CD14-positive monocyte (primary cell): ENCODE measurements at regions not wholly inside any gene's neighbourhood (a gene's known extent, or its start where the extent isn't known, plus 50 kb on each side); places are given as distances from the start of the nearest gene placed in this dataset.

ENCODE experiments used
- DNase-seq, 3 donors: peaks; one replicate each; pipeline ENCODE4 v3.0.0-alpha.2; 2011 to 2022
- H2AFZ ChIP-seq: 2 replicates; pipeline ENCODE4 v1.6.0; 2012; ENCODE audit warnings: mild to moderate bottlenecking, low read depth, low read length, inconsistent platforms; ENCODE audit not compliant: insufficient read depth, poor library complexity, severe bottlenecking
- H3K27ac ChIP-seq, 2 donors: 1 replicate in 1 of 2; 2 replicates in 1 of 2; pipeline ENCODE4 v1.5.1; 2012 to 2013; ENCODE audit warnings: low read length in 2 of 2, control low read depth in 1 of 2, inconsistent platforms in 1 of 2, low read depth in 1 of 2, mild to moderate bottlenecking in 1 of 2
- H3K27me3 ChIP-seq, 2 donors: one replicate each; pipeline versions ENCODE4 v1.6.0 to v1.6.1; 2011 to 2013; ENCODE audit warnings: low read length in 2 of 2; ENCODE audit not compliant: control insufficient read depth in 2 of 2, insufficient read depth in 2 of 2
- H3K36me3 ChIP-seq, 2 donors: replicated peaks in 1 of 2; 1 replicate in 1 of 2; 2 replicates in 1 of 2; pipeline versions ENCODE4 v1.5.1 to v1.6.1; 2012 to 2013; ENCODE audit warnings: low read length in 2 of 2, control low read depth in 1 of 2, inconsistent platforms in 1 of 2, mild to moderate bottlenecking in 1 of 2; ENCODE audit not compliant: insufficient read depth in 2 of 2, control insufficient read depth in 1 of 2
- H3K4me1 ChIP-seq, 2 donors: 1 replicate in 1 of 2; 2 replicates in 1 of 2; pipeline versions ENCODE4 v1.5.1 to v1.6.1; 2012 to 2013; ENCODE audit warnings: low read length in 2 of 2, control low read depth in 1 of 2, inconsistent platforms in 1 of 2, mild to moderate bottlenecking in 1 of 2, moderate library complexity in 1 of 2; ENCODE audit not compliant: insufficient read depth in 2 of 2, control insufficient read depth in 1 of 2
- H3K4me2 ChIP-seq: replicated peaks from 2 replicates; pipeline ENCODE3; 2012; ENCODE audit warnings: low read length, moderate library complexity, mild to moderate bottlenecking; ENCODE audit not compliant: poor library complexity, severe bottlenecking; ENCODE audit errors: extremely low read depth
- H3K4me3 ChIP-seq, 3 experiments: fragments of 200-600 bp in 1 of 3; sonication (generic) in 1 of 3; replicated peaks in 1 of 3; 1 replicate in 2 of 3; 2 replicates in 1 of 3; pipeline ENCODE4 v1.5.1; 2011 to 2013; ENCODE audit warnings: low read length in 3 of 3, mild to moderate bottlenecking in 3 of 3, control low read depth in 2 of 3, low read depth in 2 of 3, inconsistent platforms in 1 of 3, moderate library complexity in 1 of 3
- H3K79me2 ChIP-seq: 2 replicates; pipeline ENCODE4 v1.6.0; 2012; ENCODE audit warnings: mild to moderate bottlenecking, control low read depth, inconsistent platforms, low read length, moderate library complexity; ENCODE audit not compliant: insufficient read depth
- H3K9ac ChIP-seq: 2 replicates; pipeline ENCODE4 v1.6.0; 2017; ENCODE audit warnings: low read length, mild to moderate bottlenecking; ENCODE audit not compliant: insufficient read depth, poor library complexity, severe bottlenecking
- H3K9me3 ChIP-seq, 2 donors: replicated peaks in 1 of 2; 1 replicate in 1 of 2; 2 replicates in 1 of 2; pipeline versions ENCODE4 v1.5.1 to v1.6.1; 2012 to 2013; ENCODE audit warnings: low read length in 2 of 2, control low read depth in 1 of 2; ENCODE audit not compliant: control insufficient read depth in 1 of 2, insufficient read depth in 1 of 2
- H4K20me1 ChIP-seq: 2 replicates; pipeline ENCODE4 v1.6.0; 2012; ENCODE audit warnings: mild to moderate bottlenecking, low read length, control low read depth, moderate library complexity; ENCODE audit not compliant: insufficient read depth
- H3K27ac Mint-ChIP-seq, 7 donors: one replicate each; pipeline ENCODE4 v1.8.0; 2020; ENCODE audit warnings: mild to moderate bottlenecking in 7 of 7, mixed read lengths in 7 of 7, moderate library complexity in 6 of 7, inconsistent platforms in 2 of 7
- H3K27me3 Mint-ChIP-seq, 3 donors: one replicate each; pipeline ENCODE4 v1.8.0; 2021 to 2022; ENCODE audit warnings: low read depth in 3 of 3, mild to moderate bottlenecking in 3 of 3, mixed read lengths in 3 of 3, moderate library complexity in 3 of 3, inconsistent platforms in 1 of 3
- H3K36me3 Mint-ChIP-seq, 2 donors: one replicate each; pipeline ENCODE4 v1.8.0; 2020; ENCODE audit warnings: mixed read lengths in 2 of 2, inconsistent platforms in 1 of 2, mild to moderate bottlenecking in 1 of 2
- H3K4me1 Mint-ChIP-seq: one replicate; pipeline ENCODE4 v1.8.0; 2020; ENCODE audit warnings: mild to moderate bottlenecking, mixed read lengths
- H3K4me3 Mint-ChIP-seq, 2 donors: one replicate each; pipeline ENCODE4 v1.8.0; 2020; ENCODE audit warnings: mild to moderate bottlenecking in 2 of 2, mixed read lengths in 2 of 2, moderate library complexity in 1 of 2
- H3K9me3 Mint-ChIP-seq, 7 donors: one replicate each; pipeline ENCODE4 v1.8.0; 2020 to 2022; ENCODE audit warnings: mixed read lengths in 7 of 7, mild to moderate bottlenecking in 6 of 7, moderate library complexity in 6 of 7, inconsistent platforms in 2 of 7
- CTCF ChIP-seq: fragments of 200-600 bp; IDR thresholded peaks from one replicate; pipeline ENCODE4 v1.8.0; 2022; ENCODE audit warnings: antibody characterized with exemption, mild to moderate bottlenecking
- WGBS: methylation state at CpG from one replicate; pipeline ENCODE4 v1.1.5; 2013; ENCODE audit warnings: missing lambda C conversion rate; ENCODE audit not compliant: insufficient coverage; 5-methylcytosine and 5-hydroxymethylcytosine counted together
- intact Hi-C, 2 donors: fragments of 100-400 bp; cut with micrococcal nuclease; formaldehyde crosslinking; loops; one replicate each; pipeline versions ENCODE4 v1.15.0 to v1.15.1; 2023

- Histone ChIP-seq H3K27me3 (no peaks in the 10 kb centered on the region), H3K4me2 (no peak overlapping the region)
Observed at GRCh38 chr10:9834434-9834833, 1183.2 kb upstream of the CELF2 start.

GRCh38 chr10:9845075-9845474, 1172.6 kb upstream of the CELF2 start:
- Histone ChIP-seq H3K79me2 (no peaks in the 10 kb centered on the region), H3K27ac (no peak overlapping the region), H3K9me3 (peaks cover 9 to 15% of the 10 kb centered on the region in 2 donors), H3K4me2 (no peak overlapping the region), H3K27me3 (no peaks in the 10 kb centered on the region), H3K4me1 (no peaks in the 10 kb centered on the region), H3K4me3 (no peak overlapping the region), H2AFZ (no peak overlapping the region), H4K20me1 (no peaks in the 10 kb centered on the region), H3K9ac (no peak overlapping the region), H3K36me3 (no peaks in the 10 kb centered on the region)
- intact Hi-C loops, result no loop called here
- DNase-seq, result no peak
- Mint-ChIP-seq H3K27ac (no peak overlapping the region), H3K36me3 (no peaks in the 10 kb centered on the region), H3K4me1 (no peaks in the 10 kb centered on the region), H3K9me3 (peaks cover 8 to 22% (median 11%) of the 10 kb centered on the region in 7 donors), H3K27me3 (no peaks in the 10 kb centered on the region), H3K4me3 (no peak overlapping the region)
- no peak for TF ChIP-seq CTCF

More at GRCh38 chr10:9834434-9834833, 1183.2 kb upstream of the CELF2 start:
- Mint-ChIP-seq H3K4me1 (no peaks in the 10 kb centered on the region), H3K27me3 (peaks cover 0 to 2% (median 1%) of the 10 kb centered on the region in 3 donors), H3K9me3 (peaks cover 0 to 7% (median 2%) of the 10 kb centered on the region in 7 donors), H3K27ac (no peak overlapping the region), H3K4me3 (no peak overlapping the region), H3K36me3 (no peaks in the 10 kb centered on the region)
- Histone ChIP-seq H3K36me3 (no peaks in the 10 kb centered on the region), H3K4me3 (no peak overlapping the region), H3K4me1 (no peaks in the 10 kb centered on the region), H4K20me1 (no peaks in the 10 kb centered on the region), H3K9me3 (peaks cover 0 to 5% of the 10 kb centered on the region in 2 donors), H3K79me2 (no peaks in the 10 kb centered on the region), H2AFZ (no peak overlapping the region), H3K9ac (no peak overlapping the region), H3K27ac (no peak overlapping the region)
- no peak for TF ChIP-seq CTCF
- intact Hi-C loops, result no loop called here
- DNase-seq, result no peak
- WGBS, result no CpG with 5 or more reads among the region's 1 CpG
